ENCODE measurements at regions not wholly inside any gene's neighbourhood (a gene's known extent, or its start where the extent isn't known, plus 50 kb on each side); places are given as distances from the start of the nearest gene placed in this dataset.
"Not testable (repeated sequence)": the region's sequence is repeated elsewhere in the genome, so short reads cannot be mapped to it uniquely, and the experiment has no call there.

DNA sequence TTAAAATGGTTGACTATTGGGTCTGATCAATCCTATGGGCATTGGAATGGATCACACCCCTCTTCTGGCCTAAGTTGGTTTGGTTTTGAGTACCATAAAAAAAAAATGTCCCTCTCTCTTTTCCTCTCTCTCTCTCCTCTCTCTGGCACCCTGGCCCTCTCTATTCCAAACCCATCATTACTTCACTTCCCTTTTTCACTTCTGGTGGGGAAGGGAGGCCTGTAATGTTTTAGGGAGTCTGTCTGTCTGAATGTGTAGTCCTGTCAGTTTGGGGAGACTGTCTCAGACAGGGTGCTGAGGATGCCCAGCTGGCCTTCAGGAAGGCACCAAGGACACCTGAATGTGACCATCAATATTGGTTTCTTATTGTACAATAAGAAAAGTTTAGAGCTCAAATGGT is 165.8 kb downstream of the CD24 start:
- Histone ChIP-seq H3K27me3 (ENCODE audit: insufficient read depth, low read depth) (no peaks in the 10 kb centered on the region), H3K27ac (no peak overlapping the region), H3K4me3 (no peak overlapping the region), H3K4me2 (no peak overlapping the region), H3K79me2 (ENCODE audit: low read depth) (no peaks in the 10 kb centered on the region), H3K4me1 (replicated peaks; ENCODE audit: insufficient read depth) (peaks cover 11% of the 10 kb centered on the region), H3K9me3 (ENCODE audit: insufficient read depth, low read depth) (peaks cover 24% of the 10 kb centered on the region; the same call in 1 of the 2 replicates), H4K20me1 (ENCODE audit: insufficient read depth) (no peaks in the 10 kb centered on the region), H3F3A (ENCODE audit: insufficient read depth, low read depth) (no peaks in the 10 kb centered on the region), H2AFZ (no peak overlapping the region), H3K9me2 (ENCODE audit: insufficient read depth) (no peaks in the 10 kb centered on the region), H3K36me3 (ENCODE audit: low read depth) (no peaks in the 10 kb centered on the region)
- TF ChIP-seq, protein P1, sequence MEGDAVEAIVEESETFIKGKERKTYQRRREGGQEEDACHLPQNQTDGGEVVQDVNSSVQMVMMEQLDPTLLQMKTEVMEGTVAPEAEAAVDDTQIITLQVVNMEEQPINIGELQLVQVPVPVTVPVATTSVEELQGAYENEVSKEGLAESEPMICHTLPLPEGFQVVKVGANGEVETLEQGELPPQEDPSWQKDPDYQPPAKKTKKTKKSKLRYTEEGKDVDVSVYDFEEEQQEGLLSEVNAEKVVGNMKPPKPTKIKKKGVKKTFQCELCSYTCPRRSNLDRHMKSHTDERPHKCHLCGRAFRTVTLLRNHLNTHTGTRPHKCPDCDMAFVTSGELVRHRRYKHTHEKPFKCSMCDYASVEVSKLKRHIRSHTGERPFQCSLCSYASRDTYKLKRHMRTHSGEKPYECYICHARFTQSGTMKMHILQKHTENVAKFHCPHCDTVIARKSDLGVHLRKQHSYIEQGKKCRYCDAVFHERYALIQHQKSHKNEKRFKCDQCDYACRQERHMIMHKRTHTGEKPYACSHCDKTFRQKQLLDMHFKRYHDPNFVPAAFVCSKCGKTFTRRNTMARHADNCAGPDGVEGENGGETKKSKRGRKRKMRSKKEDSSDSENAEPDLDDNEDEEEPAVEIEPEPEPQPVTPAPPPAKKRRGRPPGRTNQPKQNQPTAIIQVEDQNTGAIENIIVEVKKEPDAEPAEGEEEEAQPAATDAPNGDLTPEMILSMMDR (conservative IDR thresholded peaks at IDR 0.05), result no peak
- TF ChIP-seq EZH2 (IDR thresholded peaks at IDR 0.05; ENCODE audit: low read depth), result no peak
- POLR2A ChIA-PET (ENCODE audit: unreplicated experiment), result no interaction called here
- intact Hi-C loops (cut with micrococcal nuclease; ENCODE audit: unreplicated experiment), result no loop called here
- no TSS peak for BruUV-seq (replicated peaks)
- no peak for DNase-seq
- CTCF ChIA-PET, result no interaction called here

DNA sequence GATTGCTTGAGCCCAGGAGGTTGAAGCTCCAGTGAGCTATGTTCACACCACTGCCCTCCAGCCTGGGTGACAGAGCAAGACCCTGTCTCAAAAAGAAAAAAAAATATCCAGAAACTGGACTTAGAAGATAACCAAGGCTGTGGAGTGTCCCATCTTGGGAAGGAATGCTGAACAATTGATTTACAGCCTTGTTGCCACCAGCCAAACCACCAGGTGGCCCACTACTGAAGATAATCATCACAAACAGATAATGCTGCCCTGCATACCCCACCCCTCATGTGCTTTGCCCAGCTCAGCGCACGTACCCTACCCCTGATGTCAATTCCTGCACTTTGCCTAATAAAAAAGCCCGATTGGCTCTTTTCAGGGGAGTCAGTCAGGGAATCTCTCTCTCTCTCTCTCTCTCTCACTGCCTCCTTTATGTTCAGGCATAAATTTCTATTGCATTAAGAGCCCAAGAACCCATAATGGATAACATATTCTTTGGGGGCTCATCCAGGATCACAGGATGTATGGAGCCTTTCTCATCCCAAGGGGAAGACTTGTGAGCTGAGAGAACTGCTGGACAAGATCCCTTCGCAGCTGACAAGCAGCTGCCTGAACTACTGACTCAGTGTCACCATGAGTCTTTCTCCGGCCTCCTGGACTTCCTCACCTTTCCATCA is 166.4 kb downstream of the CD24 start:
- H3K4me1 ChIP-seq (replicated peaks; ENCODE audit: insufficient read depth), result peaks cover 11% of the 10 kb centered on the region
- TF ChIP-seq EZH2 (IDR thresholded peaks at IDR 0.05; ENCODE audit: low read depth), result no peak
- TF ChIP-seq, protein P1 (conservative IDR thresholded peaks at IDR 0.05), result no peak; the same call in 1 of the 2 replicates
- no peaks in the 10 kb centered on the region for H3F3A ChIP-seq (ENCODE audit: insufficient read depth, low read depth)
- BruUV-seq (replicated peaks), result no TSS peak
- intact Hi-C loops (cut with micrococcal nuclease; ENCODE audit: unreplicated experiment), result no loop called here
- H3K27ac ChIP-seq, result no peak overlapping the region
- no peaks in the 10 kb centered on the region for H3K27me3 ChIP-seq (ENCODE audit: insufficient read depth, low read depth)
- peaks cover 24% of the 10 kb centered on the region; the same call in 1 of the 2 replicates for H3K9me3 ChIP-seq (ENCODE audit: insufficient read depth, low read depth)
- H3K4me2 ChIP-seq, result no peak overlapping the region
- H3K79me2 ChIP-seq (ENCODE audit: low read depth), result no peaks in the 10 kb centered on the region
- no peaks in the 10 kb centered on the region for H3K36me3 ChIP-seq (ENCODE audit: low read depth)
- POLR2A ChIA-PET (ENCODE audit: unreplicated experiment), result no interaction called here
- DNase-seq, result no peak
- CTCF ChIA-PET, result no interaction called here
- no peak overlapping the region for H3K4me3 ChIP-seq
- no peak overlapping the region for H2AFZ ChIP-seq
- no peaks in the 10 kb centered on the region for H3K9me2 ChIP-seq (ENCODE audit: insufficient read depth)
- H4K20me1 ChIP-seq (ENCODE audit: insufficient read depth), result no peaks in the 10 kb centered on the region

DNA sequence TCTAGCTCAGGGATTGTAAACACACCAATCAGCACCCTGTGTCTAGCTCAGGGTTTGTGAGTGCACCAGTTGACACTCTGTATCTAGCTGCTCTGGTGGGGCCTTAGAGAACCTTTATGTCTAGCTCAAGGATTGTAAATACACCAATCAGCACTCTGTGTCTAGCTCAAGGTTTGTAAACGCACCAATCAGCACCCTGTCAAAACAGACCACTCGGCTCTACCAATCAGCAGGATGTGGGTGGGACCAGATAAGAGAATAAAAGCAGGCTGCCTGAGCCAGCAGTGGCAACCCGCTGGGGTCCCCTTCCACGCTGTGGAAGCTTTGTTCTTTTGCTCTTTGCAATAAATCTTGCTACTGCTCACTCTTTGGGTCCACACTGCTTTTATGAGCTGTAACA is 168.3 kb downstream of the CD24 start:
- intact Hi-C loops (cut with micrococcal nuclease; ENCODE audit: unreplicated experiment); H3K27ac ChIP-seq; H3K27me3 ChIP-seq (ENCODE audit: insufficient read depth, low read depth); CTCF ChIA-PET; BruUV-seq (replicated peaks); H3K4me2 ChIP-seq; H3K4me3 ChIP-seq; H3K79me2 ChIP-seq (ENCODE audit: low read depth); H3K36me3 ChIP-seq (ENCODE audit: low read depth); H4K20me1 ChIP-seq (ENCODE audit: insufficient read depth); H3F3A ChIP-seq (ENCODE audit: insufficient read depth, low read depth); POLR2A ChIA-PET (ENCODE audit: unreplicated experiment); H3K9me2 ChIP-seq (ENCODE audit: insufficient read depth); DNase-seq; H2AFZ ChIP-seq: not testable (repeated sequence)
- Histone ChIP-seq H3K4me1 (replicated peaks; ENCODE audit: insufficient read depth) (peaks cover 11% of the 10 kb centered on the region), H3K9me3 (ENCODE audit: insufficient read depth, low read depth) (peaks cover 23% of the 10 kb centered on the region; the same call in 1 of the 2 replicates)

DNA sequence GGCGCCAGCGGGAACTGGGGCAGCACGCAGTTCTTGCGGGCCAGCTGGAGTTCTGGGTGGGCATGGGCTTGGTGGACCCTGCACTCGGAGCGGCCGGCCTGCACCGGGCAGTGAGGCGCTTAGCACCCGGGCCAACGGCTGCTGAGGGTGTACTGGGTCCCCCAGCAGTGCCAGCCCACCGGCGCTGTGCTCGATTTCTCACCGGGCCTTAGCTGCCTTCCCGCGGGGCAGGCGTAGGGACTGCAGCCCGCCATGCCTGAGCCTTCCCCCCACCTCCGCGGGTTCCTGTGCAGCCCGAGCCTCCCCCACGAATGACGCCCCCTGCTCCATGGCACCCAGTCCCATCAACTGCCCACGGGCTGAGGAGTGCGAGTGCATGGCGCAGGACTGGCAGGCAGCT is 168.8 kb downstream of the CD24 start:
- H3K9me3 ChIP-seq (ENCODE audit: insufficient read depth, low read depth), result peaks cover 18% of the 10 kb centered on the region; the same call in 1 of the 2 replicates
- no peaks in the 10 kb centered on the region for H3K36me3 ChIP-seq (ENCODE audit: low read depth)
- no peaks in the 10 kb centered on the region for H3K9me2 ChIP-seq (ENCODE audit: insufficient read depth)
- DNase-seq, result no peak
- TF ChIP-seq, protein P1 (conservative IDR thresholded peaks at IDR 0.05), result no peak
- no peak for TF ChIP-seq EZH2 (IDR thresholded peaks at IDR 0.05; ENCODE audit: low read depth)
- H3K27me3 ChIP-seq (ENCODE audit: insufficient read depth, low read depth), result no peaks in the 10 kb centered on the region
- no peaks in the 10 kb centered on the region for H4K20me1 ChIP-seq (ENCODE audit: insufficient read depth)
- no TSS peak for BruUV-seq (replicated peaks)
- intact Hi-C loops (cut with micrococcal nuclease; ENCODE audit: unreplicated experiment), result no loop called here
- no peak overlapping the region for H3K4me3 ChIP-seq
- ChIA-PET CTCF (no interaction called here), POLR2A (ENCODE audit: unreplicated experiment) (interaction anchor here (0.7 kb wide), 1 partner anchor 32 kb away, joined by 4 read pairs; no protein-coding TSS in a partner anchor)
- H3K4me2 ChIP-seq, result no peak overlapping the region
- no peaks in the 10 kb centered on the region for H3F3A ChIP-seq (ENCODE audit: insufficient read depth, low read depth)
- no peak overlapping the region for H3K27ac ChIP-seq
- H3K79me2 ChIP-seq (ENCODE audit: low read depth), result no peaks in the 10 kb centered on the region
- H3K4me1 ChIP-seq (replicated peaks; ENCODE audit: insufficient read depth), result peaks cover 12% of the 10 kb centered on the region
- no peak overlapping the region for H2AFZ ChIP-seq

Data from PC-9 (cell line).